HUDEP-2 (cell line): ENCODE measurements at regions not wholly inside any gene's neighbourhood (a gene's known extent, or its start where the extent isn't known, plus 50 kb on each side); places are given as distances from the start of the nearest gene placed in this dataset.

Experiments used
- DNase-seq, 76 experiments: peaks; one replicate each; lab custom pipeline; 2025; ENCODE audit not compliant: unreplicated experiment in 76 of 76; lab: John Stamatoyannopoulos, UW

DNA sequence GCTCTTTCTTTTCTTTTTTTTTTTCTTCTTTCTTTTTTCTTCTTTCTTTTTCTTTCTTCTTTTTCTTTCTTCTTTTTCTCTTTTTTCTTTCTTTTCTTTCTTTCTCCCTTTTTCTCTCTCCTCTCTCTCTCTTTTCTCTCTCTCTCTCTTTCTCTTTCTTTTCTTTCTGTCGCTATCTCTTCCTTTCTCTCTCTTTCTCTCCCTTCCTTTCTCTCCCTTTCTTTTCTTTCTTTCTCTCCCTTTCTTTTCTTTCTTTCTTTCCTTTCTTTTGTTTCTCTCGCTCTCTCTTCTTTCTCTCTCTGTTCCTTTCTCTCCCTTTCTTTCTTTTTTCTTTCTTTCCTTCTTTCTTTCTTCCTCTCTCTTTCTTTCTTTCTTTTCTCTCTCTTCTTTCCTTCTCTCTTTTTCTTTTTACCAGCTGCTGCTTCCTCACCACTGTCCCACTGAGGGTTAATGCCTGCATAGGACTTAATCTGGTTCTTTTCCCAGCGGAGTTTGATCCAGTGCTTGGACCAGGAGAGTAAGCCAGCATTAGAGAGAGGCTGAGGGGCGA lies 145.4 kb upstream of the SIX2 start:
- DNase-seq: no peak

DNA sequence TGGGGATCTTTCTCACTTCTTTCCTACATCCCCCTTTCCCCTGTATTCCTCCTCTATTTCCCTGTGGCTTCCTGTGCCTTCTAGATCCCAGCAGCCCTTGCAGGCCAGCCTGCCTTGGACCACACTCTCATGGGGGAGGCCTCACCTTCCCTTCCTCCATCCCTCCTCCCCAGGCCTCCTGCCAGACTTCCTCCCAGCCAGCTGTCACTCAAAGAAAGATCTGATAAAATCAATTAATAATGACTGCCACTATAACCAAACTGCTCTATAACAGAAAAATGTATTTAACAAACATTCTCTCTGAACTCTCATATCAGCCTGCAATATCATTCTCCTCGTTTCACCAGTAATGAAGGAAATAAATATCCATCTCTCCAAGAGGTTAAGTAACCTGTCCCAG lies 144.9 kb upstream of the SIX2 start:
- DNase-seq: no peak

DNA sequence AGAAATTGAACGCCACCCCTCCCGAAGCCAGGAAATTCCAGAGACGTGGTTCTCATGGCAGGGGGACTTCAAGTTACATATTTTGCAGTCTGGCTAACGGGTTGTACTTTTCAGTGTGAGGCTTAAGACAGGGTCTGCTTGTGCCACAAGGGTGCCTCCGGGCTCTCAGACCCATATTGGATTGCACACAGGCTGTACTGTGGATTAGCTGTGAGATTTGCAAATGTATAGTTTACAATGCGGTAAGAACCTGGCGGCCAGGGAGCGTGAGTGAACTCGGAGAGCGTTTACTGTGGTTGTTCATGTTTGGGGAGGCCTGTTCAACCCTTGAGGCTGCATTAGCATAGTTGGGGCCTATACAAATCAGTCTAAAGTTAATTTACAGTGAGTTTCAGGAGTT lies 143.9 kb upstream of the SIX2 start:
- DNase-seq: no peak

DNA sequence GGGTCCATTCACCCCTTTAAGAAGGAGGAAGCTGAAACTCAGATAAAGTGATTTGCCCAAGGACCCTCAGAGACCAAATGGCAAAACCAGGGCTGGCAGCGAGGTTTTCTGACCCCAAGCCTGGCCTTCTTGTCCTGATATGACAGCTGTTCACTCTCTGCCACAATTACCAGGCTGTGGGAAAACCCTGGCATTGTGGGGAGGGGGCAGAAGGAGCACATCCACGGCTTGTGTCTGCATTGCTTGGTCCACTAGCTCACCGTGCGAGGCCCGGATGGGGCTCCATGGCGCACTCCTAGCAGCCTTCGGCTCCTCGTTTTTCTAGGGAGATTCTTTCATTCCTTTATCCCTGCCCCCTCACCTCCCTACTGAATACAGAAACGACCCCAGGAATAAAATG lies 143.4 kb upstream of the SIX2 start:
- DNase-seq: no peak

DNA sequence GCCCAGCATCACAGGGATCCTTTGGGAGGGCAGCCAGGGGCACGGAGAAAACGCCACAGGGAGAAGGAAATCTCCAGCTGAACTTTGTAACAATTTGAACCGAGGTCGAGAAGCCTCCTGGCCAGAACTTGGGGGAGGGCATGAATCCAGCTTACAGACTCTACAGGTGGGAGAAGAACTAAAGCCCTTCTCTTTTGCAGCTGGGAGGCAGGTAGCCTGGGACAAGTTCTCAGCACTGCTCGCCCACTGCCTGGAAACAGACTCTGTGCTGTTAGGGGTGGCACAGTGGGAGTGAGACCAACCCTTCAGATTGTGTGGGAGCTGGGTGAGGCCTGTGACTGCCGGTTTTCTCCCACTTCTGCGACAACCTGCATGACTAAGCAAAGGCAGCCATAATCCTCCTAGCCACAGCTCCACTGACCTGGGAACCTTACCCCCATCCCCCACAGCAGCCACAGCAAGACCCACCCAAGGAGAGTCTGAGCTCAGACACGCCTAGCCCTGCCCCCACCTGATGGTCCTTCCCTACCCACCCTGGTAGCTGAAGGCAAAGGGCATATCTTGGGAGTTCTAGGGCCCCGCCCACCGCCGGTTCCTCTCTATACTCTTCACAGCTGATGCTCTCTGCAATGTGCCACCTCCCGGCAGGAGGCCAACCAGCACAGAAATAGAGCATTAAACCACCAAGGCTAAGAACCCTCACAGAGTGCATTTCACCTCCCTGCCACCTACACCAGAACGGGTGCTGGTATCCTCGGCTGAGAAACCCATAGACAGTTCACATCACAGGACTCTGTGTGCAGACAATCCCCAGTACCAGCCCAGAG lies 136.0 kb upstream of the SIX2 start:
- no peak for DNase-seq

DNA sequence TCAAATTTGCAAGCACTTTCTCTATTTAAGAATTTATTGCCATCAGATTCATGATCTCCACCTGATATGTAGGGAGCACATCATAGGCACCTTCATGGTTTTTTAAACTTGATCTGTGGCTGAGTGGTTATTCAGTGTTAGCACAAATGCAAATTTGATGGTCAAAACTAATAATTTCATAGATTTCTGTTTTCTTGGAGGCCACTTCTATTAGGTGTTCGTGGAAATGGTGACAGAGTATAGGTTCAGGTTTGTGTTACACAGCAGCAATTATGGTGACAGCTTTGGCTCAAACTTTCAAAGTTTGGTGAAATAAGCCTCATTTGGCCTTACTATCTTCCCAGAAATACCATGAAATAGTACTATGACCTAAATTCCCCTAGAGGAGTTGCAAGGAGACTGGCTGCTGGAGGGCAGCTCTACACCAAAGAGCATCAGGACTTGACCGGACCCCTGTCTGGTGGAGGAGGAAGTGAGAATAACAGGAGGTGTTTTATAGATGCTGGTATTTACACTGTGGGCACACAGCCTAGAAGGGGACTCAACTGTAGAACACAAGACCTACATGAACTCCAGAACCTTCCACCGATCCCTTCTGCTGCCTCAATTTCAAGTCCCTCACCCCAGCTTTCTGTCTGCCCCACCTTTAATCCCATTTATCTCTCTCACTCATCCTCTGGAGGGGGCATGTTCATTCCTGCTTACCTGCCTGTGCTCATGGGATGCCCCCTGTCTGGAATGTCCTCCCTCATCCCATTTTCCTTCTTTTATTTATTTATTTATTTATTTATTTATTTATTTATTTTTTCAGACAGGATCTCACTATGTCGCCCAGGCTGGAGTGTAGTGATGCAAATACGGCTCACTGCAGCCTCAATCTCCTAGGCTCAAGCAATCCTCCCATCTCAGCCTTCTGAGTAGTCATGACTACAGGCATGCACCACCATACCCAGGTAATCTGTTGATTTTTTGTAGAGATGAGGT lies 132.9 kb upstream of the SIX2 start:
- DNase-seq: no peak

DNA sequence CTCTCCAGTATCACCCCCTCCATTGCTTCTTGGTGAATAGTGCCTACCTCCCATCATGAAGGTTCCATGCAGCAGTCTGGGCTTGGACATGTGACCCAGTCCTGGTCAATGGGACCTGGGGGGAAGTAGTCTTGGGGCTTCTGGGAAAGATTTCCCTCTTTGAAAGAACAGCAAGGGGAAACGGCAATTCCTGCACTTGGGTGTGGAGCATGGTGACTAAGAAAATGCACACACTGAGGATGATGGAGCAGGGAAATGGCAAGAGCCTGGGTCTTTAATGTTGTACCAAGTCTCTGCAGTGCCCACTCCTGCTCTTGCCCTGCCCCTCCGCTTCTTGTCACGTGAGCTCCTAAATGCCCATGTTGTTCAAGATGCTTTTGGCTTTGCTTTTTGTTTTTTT lies 131.4 kb upstream of the SIX2 start:
- no peak for DNase-seq

DNA sequence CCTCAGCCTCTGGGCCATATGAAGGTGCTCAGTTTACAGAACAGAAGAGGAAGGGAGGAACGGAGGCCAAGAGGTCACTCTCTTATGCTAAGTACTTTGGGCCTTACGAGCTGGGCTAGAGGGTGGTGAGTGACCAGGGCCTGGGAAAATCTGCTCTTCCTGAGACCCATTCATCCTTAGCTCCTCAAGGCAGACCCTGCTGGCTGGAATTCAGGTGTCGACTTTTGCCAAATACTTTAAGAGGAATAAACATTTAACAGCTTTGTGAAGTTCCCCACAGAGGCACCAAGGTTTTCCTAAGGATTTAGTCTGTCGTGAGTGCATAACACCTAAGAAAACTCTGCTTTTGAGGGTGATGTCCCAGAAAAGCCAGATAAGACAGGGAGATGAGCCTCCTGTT lies 129.7 kb upstream of the SIX2 start:
- DNase-seq: no peak

DNA sequence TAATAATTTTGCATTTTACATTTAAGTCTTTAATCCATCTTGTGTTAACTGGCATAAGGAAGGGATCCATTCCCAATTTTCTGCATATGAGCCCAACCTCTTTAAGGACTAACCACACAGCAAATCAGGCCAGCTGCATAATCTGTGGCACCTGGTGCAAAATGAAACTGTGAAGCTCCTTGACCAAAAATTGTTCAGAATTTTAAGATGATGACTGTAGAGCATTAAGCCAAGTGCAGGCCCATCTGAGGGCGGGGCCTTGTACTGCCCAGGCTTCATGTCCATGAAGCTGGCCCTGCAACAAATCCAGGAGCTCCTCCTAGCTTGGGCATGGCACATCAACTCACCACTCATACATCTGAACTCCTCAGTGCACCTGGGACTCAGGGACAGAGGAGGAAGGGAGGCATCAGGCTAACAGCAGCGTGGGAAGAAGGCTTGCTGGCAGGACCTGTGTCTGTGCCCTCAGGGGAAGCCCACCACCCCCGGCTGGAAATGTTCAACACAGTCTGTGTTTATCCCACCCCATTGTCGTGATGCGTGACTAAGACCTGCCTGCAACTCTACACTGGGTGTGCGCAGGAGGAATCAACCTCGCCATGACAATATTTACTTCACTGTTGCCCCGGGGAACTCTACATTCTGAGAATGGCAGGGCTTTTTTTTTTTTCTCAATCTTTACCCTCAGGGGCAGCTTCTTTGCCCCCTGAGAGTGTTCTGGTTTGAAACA lies 128.9 kb upstream of the SIX2 start:
- no peak for DNase-seq

DNA sequence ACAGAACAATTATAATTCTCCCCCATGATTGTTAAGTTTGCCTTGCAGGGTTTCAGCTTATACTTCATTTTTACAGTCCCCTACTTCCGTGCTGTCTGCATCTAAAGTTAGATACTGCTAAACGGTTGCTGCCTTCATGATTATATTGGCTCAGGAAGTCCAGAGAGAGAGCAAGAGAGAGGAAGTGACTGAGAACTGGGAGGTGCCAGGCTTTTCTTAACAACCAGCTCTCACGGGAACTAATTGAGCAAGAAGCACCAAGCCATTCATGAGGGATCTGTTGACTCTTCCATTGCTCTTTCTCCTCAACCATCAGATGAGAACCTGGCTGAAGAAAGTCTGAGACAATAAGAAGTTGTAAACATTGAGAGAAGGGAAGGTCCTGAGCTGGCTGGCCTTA lies 125.5 kb upstream of the SIX2 start:
- DNase-seq: no peak

DNA sequence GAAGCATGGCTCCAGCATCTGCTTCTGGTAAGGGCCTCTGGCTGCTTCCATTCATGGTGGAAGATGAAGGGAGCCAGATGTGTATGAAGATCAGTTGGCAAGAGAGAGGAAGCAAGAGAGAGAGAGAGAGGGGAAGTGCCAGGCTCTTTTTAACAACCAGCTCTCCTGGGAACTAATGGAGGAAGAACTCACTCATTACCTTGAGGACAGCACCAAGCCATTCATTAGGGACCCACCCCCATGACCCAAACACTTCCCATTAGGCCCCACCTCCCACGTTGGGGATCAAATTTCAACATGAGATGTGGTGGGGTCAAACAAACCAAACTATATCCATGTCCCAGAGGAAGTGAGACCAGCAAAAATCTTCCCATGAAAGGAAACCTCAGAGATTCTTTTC lies 124.8 kb upstream of the SIX2 start:
- DNase-seq: no peak

DNA sequence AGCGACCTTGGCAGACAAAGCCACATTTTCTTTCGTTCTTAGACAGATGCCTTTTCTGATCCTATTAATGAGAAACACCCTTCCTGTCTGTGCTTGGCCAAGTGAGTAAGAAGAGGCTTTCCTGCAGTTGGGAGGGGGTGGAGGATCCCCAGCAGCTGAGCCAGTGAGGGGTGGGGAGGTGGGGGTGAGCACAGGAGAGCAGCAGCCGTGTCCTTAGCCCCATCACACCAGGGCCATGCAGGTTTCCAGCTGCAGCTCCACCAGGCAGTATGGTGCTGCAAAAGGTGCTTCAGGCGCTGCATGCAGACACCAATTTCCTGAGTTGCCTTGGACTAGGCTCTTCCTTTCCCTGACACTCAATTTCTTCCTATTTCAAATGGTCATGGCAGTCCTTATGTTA lies 123.3 kb upstream of the SIX2 start:
- DNase-seq: no peak

DNA sequence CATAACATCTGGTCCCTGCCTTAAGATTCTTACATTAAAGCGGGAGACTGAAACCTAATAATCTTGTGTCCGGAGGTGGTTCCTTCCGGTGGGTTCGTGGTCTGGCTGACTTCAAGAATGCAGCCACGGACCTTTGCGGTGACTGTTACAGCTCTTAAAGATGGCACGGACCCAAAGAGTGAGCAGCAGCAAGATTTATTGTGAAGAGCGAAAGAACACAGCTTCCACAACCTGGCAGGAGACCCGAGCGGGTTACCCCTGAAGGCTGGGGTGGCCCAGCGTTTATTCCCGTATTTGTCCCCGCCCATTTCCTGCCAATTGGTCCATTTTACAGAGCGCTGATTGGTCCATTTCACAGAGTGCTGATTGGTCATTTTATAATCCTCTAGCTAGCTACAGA lies 122.3 kb upstream of the SIX2 start:
- no peak for DNase-seq

DNA sequence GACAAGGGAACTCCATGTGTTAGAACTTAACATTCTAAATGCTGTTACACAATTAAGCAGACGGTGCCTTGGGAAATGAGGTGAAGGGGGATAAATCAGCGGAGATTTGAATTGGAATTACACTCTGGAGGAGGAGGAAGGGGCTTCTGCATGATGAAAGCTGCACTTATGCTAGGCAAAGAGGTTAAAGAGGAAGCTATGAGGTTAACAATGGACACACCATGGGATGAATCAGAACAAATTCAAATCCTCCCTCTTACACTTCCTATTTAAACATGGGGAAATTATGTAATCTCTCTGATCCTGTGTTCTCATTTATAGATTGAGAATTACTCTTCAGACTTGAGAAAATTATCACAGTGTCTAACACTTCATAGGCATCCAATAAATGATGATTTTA lies 121.5 kb upstream of the SIX2 start:
- DNase-seq: no peak

DNA sequence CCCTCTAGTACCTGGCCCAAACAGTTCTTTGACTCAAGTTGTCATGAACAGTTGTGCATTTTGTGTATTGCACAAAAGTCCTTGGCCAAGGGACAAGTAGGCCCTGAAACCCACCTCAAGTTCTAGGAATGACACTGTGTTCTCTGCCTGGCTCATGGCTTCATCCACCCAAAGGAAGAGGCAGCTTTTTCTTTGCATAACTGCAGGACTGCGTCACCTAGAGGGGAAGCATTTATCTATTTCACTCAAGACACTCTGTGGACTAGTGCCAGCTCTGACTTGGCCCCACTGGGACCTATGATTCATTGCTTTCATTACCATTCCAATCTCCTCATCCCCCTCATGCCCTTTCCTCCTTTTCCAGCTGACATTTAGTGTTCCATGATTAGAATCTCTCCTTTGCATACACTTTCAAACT lies 119.3 kb upstream of the SIX2 start:
- no peak for DNase-seq

DNA sequence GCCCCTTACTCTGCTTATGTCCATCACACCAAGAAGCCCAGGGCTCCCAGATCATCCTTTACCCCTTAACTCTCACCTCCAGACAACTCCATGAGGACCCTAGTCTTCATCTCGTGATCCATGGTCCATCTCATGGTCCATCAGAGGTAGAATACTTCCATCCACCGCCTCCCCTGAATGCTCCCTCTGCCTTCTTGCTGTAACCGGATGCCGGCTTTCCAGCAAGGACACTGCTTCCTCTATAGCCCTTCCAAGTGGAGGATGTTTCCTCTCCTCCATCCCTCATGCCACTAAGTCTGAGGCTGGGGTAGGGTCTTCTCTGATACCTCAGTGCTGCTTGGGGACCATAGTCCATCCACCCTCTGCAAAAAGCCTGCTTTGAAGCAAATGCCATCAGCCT lies 118.6 kb upstream of the SIX2 start:
- DNase-seq: no peak

DNA sequence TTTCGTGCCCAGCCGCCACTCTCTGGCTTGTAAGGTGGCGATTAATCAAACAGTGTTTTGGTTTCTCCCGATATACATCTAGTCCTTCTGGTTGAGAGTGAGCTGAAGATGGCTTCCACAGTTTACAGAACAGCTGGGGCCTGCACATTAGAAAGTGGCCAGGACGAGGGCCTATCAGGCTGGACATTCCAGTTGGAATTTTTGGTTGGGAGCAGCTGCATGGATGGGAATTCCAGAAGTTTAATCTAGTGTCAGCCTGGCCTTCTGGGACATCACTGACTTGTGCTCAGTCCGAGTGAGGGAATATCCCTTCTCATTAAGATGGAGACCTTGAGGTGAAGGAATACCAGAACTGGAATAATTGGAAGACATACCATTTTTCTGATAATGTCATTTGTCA lies 118.1 kb upstream of the SIX2 start:
- DNase-seq: no peak

DNA sequence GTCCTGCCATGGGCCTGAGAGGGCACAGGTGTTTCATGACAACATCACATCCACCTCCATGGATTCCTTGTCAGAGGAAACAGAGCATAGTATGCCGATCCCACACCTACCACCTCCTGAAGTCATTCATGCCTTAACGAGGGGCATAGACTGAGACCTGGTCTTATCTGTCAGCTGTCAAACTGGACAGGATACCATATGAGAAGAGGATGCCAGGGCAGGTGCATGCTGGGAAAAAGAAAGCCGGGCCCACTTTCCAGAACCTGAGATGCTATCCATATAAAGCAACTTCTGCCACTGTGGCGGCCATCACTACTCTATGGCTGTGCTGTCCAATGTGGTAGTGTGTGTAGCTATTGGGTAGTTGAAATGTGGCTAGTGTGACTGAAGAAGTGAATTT lies 116.0 kb upstream of the SIX2 start:
- no peak for DNase-seq

DNA sequence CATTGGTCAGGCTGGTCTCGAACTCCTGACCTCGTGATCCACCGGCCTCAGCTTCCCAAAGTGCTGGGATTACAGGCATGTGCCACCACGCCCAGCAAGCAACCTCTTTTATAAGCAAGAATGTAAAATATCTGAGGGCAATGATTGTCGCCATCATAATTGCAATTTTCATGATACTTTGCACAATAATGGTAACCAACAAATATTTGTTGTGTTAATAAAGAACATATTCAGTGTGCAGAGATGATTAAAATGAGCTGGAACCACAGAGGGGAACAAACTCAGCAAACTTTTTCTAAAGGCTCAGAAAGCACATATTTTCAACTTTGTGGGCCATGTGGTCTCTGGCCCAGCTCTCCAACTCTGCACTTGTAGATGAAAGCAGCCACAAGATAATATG lies 115.2 kb upstream of the SIX2 start:
- DNase-seq: no peak

DNA sequence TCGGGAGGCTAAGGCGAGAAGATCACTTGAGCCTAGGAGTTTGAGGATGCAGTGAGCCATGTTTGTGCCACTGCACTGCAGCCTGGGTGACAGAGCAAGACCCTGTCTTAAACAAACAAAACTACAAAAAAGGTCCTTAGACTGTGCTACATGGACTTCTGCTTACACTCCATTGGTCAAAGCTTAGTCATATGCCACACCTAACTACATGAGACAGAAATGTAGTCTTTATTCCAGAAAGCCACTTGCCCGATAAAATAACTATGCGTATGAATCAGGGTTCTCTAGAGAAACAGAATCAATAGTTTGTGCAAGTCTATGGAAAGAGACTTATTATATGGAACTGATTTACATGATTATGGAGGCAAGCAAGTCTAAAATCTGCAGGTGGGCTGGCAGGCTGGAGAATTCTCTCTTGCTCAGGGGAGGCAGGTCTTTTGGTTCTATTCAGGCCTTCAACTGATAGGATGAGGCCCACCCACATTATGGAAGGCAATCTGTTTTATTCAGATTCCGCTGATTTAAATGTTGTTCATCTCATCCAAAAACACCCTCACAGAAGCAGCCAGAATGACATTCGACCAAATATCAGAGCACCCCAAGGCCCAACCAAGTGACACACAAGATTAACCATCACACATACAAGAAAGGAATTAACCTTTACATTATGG lies 114.4 kb upstream of the SIX2 start:
- no peak for DNase-seq
